ENCODE measurements at regions not wholly inside any gene's neighbourhood (a gene's known extent, or its start where the extent isn't known, plus 50 kb on each side); places are given as distances from the start of the nearest gene placed in this dataset.

DNA sequence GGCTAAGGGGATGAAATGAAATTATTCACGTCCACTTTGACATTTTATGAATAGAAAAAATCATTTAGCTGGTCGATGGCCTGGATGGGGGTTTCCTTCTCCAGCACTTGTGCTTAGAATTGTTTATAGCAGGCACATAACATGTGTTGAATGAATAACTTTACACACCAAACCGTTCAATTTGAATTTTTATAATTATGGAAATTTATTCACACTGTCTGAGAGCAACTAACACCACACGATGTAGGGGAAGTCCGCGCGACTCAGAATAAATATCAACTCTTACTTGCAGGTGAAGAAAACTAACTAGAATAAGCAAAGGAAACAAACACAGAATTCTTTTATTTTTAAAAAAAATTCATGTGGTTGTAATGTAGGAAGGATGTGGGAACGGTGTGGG is 81.3 kb downstream of the MINAR1 start:
- TF ChIP-seq ZNF48 (tag by site-specific recombination; IDR thresholded peaks at IDR 0.05) (no peak), ZNF558 (tag by site-specific recombination; IDR thresholded peaks at IDR 0.05) (no peak), ZNF747 (tag by site-specific recombination; IDR thresholded peaks at IDR 0.05) (no peak), TCF7L2 (IDR thresholded peaks at IDR 0.05; ENCODE audit: borderline replicate concordance, low read depth, low read length) (no peak), ZNF121 (tag by site-specific recombination; IDR thresholded peaks at IDR 0.05) (no peak)
